ENCODE measurements at regions not wholly inside any gene's neighbourhood (a gene's known extent, or its start where the extent isn't known, plus 50 kb on each side); places are given as distances from the start of the nearest gene placed in this dataset.
"Not testable (repeated sequence)": the region's sequence is repeated elsewhere in the genome, so short reads cannot be mapped to it uniquely, and the experiment has no call there.

DNA sequence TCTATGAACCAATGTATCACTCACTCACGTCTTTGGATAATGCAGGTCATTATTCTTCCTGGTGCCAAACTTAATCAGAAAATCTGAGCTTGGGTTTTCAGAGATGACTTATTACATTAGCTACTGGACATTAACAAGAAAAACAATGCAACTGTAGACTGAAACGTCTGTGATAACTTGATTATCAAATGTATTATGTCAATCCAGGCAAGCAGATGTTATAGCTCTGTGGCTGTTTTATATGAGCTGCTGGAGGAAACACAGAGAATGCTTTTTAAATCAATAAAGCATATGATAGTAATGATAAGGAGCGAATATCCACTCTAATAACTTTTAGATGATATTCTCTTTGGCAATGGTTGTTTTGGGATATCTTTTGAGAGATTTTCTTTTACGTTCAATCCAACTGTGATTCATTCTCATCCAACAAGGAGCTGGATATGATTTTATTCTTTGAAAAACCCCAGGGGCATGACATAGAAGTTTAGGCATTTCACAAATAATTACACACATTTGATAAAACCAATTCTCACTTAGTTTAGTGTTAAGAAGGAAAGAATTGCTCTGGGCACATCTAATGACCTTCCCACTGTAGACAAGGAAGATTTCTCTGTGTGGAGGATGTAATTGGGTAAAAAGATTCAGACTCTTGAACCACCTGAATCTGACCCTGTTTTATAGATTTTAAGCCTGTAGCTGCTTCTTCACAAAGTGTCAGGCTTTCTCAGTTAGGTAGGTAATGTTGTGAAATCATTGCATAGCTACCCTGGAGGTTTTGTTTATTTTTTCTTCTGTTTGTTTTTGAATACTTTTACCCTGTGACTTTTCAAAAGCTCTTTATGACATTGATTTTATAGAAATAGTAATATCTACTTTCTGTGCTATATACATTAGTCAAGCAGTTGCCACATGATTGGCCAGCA is 1124.7 kb downstream of the DNAJB9 start:
- no peaks in the 10 kb centered on the region for H3K79me2 ChIP-seq
- H3K27ac ChIP-seq = no peak overlapping the region
- no peak overlapping the region for H2AFZ ChIP-seq
- H3K4me1 ChIP-seq = no peaks in the 10 kb centered on the region
- no peak overlapping the region for H3K4me2 ChIP-seq (ENCODE audit: low read length)
- H3K4me3 ChIP-seq (ENCODE audit: low read depth, low read length) = no peak overlapping the region
- no peak overlapping the region for H3K9ac ChIP-seq
- TF ChIP-seq, protein P1, sequence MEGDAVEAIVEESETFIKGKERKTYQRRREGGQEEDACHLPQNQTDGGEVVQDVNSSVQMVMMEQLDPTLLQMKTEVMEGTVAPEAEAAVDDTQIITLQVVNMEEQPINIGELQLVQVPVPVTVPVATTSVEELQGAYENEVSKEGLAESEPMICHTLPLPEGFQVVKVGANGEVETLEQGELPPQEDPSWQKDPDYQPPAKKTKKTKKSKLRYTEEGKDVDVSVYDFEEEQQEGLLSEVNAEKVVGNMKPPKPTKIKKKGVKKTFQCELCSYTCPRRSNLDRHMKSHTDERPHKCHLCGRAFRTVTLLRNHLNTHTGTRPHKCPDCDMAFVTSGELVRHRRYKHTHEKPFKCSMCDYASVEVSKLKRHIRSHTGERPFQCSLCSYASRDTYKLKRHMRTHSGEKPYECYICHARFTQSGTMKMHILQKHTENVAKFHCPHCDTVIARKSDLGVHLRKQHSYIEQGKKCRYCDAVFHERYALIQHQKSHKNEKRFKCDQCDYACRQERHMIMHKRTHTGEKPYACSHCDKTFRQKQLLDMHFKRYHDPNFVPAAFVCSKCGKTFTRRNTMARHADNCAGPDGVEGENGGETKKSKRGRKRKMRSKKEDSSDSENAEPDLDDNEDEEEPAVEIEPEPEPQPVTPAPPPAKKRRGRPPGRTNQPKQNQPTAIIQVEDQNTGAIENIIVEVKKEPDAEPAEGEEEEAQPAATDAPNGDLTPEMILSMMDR (IDR thresholded peaks at IDR 0.05) = no peak
- no peaks in the 10 kb centered on the region for H3K36me3 ChIP-seq (ENCODE audit: control insufficient read depth, insufficient read depth, low read length)
- no peaks in the 10 kb centered on the region for H3K27me3 ChIP-seq (ENCODE audit: control insufficient read depth, insufficient read depth, low read length)
- H3K9me3 ChIP-seq (ENCODE audit: control insufficient read depth, low read length) = no peaks in the 10 kb centered on the region

DNA sequence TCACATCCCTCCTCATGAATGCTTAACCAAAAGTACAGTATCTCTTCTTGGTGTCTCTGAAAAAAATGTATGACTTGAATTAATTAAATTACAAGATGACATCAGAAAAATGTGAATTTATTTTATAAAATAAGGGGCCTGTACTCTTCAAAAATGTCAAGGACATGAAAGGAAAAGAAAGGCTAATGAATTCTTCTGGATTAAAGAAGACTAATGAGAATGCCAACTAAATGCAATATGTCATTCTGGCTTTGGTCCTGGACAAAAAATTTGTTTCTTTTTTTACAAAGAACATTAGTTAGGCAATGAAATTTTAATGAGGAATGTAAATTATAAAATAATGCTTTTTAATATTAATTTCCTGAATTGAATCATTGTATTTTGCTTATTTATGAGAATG is 1125.7 kb downstream of the DNAJB9 start:
- Histone ChIP-seq H2AFZ (no peak overlapping the region), H3K4me3 (ENCODE audit: low read depth, low read length) (no peak overlapping the region), H3K9ac (no peak overlapping the region), H3K27me3 (ENCODE audit: control insufficient read depth, insufficient read depth, low read length) (no peaks in the 10 kb centered on the region), H3K4me2 (ENCODE audit: low read length) (no peak overlapping the region), H3K79me2 (no peaks in the 10 kb centered on the region), H3K27ac (no peak overlapping the region), H3K4me1 (no peaks in the 10 kb centered on the region), H3K9me3 (ENCODE audit: control insufficient read depth, low read length) (no peaks in the 10 kb centered on the region), H3K36me3 (ENCODE audit: control insufficient read depth, insufficient read depth, low read length) (no peaks in the 10 kb centered on the region)
- TF ChIP-seq, protein P1 (IDR thresholded peaks at IDR 0.05) = no peak

DNA sequence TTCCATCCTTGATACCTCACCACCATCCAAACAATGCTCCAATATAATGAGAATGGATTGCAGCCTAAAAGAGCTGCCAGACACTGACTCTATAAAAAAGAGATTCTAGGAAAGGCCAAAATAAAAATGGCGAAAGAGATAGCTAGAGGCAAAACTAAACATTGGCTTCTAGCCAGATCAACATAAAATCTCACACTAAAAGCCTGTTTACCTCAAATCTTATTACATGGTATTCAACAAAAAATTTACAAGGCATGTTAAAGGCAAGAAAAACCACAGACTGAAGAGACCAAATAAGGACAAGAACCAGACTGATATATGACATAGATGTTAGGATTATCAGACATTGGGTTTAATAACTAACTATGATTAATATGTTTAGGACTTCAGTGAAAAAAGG is 1127.0 kb downstream of the DNAJB9 start:
- Histone ChIP-seq H3K27ac (no peak overlapping the region), H3K79me2 (no peaks in the 10 kb centered on the region), H3K9me3 (ENCODE audit: control insufficient read depth, low read length) (no peaks in the 10 kb centered on the region), H3K4me2 (ENCODE audit: low read length) (no peak overlapping the region), H3K27me3 (ENCODE audit: control insufficient read depth, insufficient read depth, low read length) (no peaks in the 10 kb centered on the region), H3K9ac (no peak overlapping the region), H3K36me3 (ENCODE audit: control insufficient read depth, insufficient read depth, low read length) (no peaks in the 10 kb centered on the region), H3K4me1 (no peaks in the 10 kb centered on the region), H2AFZ (no peak overlapping the region), H3K4me3 (ENCODE audit: low read depth, low read length) (no peak overlapping the region)
- TF ChIP-seq, protein P1 (IDR thresholded peaks at IDR 0.05) = no peak

DNA sequence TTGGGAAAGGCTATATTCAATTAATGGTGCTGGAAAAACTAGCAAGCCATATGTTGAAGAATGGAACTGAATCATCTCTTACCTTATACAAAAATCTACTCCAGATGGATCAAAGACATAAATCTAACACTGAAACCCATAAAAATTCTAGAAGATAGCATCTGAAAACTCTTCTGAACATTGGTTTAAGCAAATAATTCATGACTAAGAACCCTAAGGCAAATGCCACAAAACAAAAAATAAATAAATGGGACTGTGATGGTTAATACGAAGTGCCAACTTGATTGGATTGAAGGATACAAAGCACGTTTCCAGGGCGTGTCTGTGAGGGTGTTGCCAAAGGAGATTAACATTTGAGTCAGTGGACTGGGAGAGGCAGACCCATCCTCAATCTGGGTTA is 1130.0 kb downstream of the DNAJB9 start:
- Histone ChIP-seq H3K4me2 (ENCODE audit: low read length) (no peak overlapping the region), H3K4me3 (ENCODE audit: low read depth, low read length) (no peak overlapping the region), H3K36me3 (ENCODE audit: control insufficient read depth, insufficient read depth, low read length) (no peaks in the 10 kb centered on the region), H3K79me2 (no peaks in the 10 kb centered on the region), H3K27ac (no peak overlapping the region), H2AFZ (no peak overlapping the region), H3K9me3 (ENCODE audit: control insufficient read depth, low read length) (no peaks in the 10 kb centered on the region), H3K4me1 (no peaks in the 10 kb centered on the region), H3K27me3 (ENCODE audit: control insufficient read depth, insufficient read depth, low read length) (no peaks in the 10 kb centered on the region), H3K9ac (no peak overlapping the region)
- TF ChIP-seq, protein P1 (IDR thresholded peaks at IDR 0.05) = no peak

DNA sequence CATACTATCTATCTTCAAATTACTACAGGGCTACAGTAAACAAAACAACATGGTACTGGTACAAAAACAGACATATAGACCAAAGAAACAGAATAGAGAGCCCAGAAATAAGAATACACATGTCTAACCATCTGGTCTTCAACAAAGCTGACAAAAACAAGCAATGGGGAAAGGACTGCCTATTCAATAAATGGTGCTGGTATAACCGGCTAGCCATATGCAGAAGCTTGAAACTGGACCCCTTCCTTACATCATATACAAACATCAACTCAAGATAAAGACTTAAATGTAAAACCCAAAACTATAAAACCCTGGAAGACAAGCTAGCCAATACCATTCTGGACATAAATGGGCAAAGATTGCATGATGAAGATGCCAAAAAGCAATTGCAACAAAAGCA is 1143.7 kb downstream of the DNAJB9 start:
- no peaks in the 10 kb centered on the region for H3K27me3 ChIP-seq (ENCODE audit: control insufficient read depth, insufficient read depth, low read length)
- no peaks in the 10 kb centered on the region for H3K79me2 ChIP-seq
- H2AFZ ChIP-seq = no peak overlapping the region
- H3K9me3 ChIP-seq (ENCODE audit: control insufficient read depth, low read length) = no peaks in the 10 kb centered on the region
- H3K9ac ChIP-seq = no peak overlapping the region
- no peaks in the 10 kb centered on the region for H3K4me1 ChIP-seq
- H3K4me3 ChIP-seq (ENCODE audit: low read depth, low read length) = no peak overlapping the region
- no peaks in the 10 kb centered on the region for H3K36me3 ChIP-seq (ENCODE audit: control insufficient read depth, insufficient read depth, low read length)
- no peak overlapping the region for H3K27ac ChIP-seq
- no peak overlapping the region for H3K4me2 ChIP-seq (ENCODE audit: low read length)
- TF ChIP-seq, protein P1 (IDR thresholded peaks at IDR 0.05) = no peak

DNA sequence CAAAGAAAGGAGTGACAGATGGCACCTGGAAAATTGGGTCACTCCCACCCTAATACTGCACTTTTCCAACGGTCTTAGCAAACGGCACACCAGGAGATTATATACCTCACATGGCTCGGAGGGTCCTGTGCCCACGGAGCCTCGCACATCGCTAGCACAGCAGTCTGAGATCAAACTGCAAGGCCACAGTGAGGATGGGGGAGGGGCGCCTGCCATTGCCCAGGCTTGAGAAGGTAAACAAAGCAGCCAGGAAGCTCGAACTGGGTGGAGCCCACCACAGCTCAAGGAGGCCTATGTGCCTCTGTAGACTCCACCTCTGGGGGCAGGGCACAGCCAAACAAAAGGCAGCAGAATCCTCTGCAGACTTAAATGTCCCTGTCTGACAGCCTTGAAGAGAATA is 1149.7 kb downstream of the DNAJB9 start:
- H3K27ac ChIP-seq; H3K79me2 ChIP-seq; H2AFZ ChIP-seq; H3K4me2 ChIP-seq (ENCODE audit: low read length); H3K9ac ChIP-seq; H3K4me1 ChIP-seq; H3K9me3 ChIP-seq (ENCODE audit: control insufficient read depth, low read length); H3K4me3 ChIP-seq (ENCODE audit: low read depth, low read length); H3K36me3 ChIP-seq (ENCODE audit: control insufficient read depth, insufficient read depth, low read length); H3K27me3 ChIP-seq (ENCODE audit: control insufficient read depth, insufficient read depth, low read length): not testable (repeated sequence)
